PC-3 (cell line): ENCODE measurements at regions not wholly inside any gene's neighbourhood (a gene's known extent, or its start where the extent isn't known, plus 50 kb on each side); places are given as distances from the start of the nearest gene placed in this dataset.

Source experiments
- ATAC-seq: fragments of 200-7000 bp; cut with Tn5 transposase; 2 replicates; pipeline ENCODE4 v1.9.1; 2020; ENCODE audit warnings: mild to moderate bottlenecking, moderate library complexity
- BruUV-seq: library from RNA; stranded (reverse); fragments of 400-500 nt; replicated peaks from 2 replicates; lab custom pipeline; 2021; lab: Mats Ljungman, UMichigan
- CTCF ChIA-PET: fragments of 300-600 bp; sonication (Branson Sonifier 250); formaldehyde crosslinking; loops from one replicate; lab custom pipeline; 2022; ENCODE audit warnings: antibody characterized with exemption; lab: Charles Lee
- POLR2A ChIA-PET: fragments of 300-600 bp; sonication (Branson Sonifier 250); formaldehyde crosslinking; loops from one replicate; lab custom pipeline; 2022; ENCODE audit warnings: antibody characterized with exemption; ENCODE audit not compliant: unreplicated experiment; lab: Charles Lee
- DNase-seq: peaks from one replicate; pipeline ENCODE4 v3.0.0-alpha.2; 2015
- H2AFZ ChIP-seq: fragments of 300-600 bp; sonication (generic); 2 replicates; pipeline ENCODE4 v1.6.0; 2016; ENCODE audit warnings: antibody characterized with exemption, low read length
- H3F3A ChIP-seq: fragments of 300-600 bp; sonication (generic); one replicate; pipeline ENCODE4 v1.6.0; 2017; ENCODE audit warnings: antibody characterized with exemption, low read length, control low read depth, mild to moderate bottlenecking; ENCODE audit not compliant: unreplicated experiment
- H3K27ac ChIP-seq: fragments of 300-600 bp; sonication (generic); 2 replicates; pipeline ENCODE4 v1.5.1; 2016; ENCODE audit warnings: mild to moderate bottlenecking, low read length
- H3K27me3 ChIP-seq: fragments of 300-600 bp; sonication (generic); 2 replicates; pipeline ENCODE4 v1.6.1; 2016; ENCODE audit warnings: low read length, mixed read lengths
- H3K36me3 ChIP-seq: fragments of 300-600 bp; sonication (generic); 2 replicates; pipeline ENCODE4 v1.6.1; 2016; ENCODE audit warnings: low read depth, mixed run types, low read length, mixed read lengths
- H3K4me1 ChIP-seq: fragments of 300-600 bp; sonication (generic); 2 replicates; pipeline ENCODE4 v1.5.1; 2016; ENCODE audit warnings: low read length; ENCODE audit not compliant: insufficient read depth
- H3K4me2 ChIP-seq: fragments of 300-600 bp; sonication (generic); 2 replicates; pipeline ENCODE4 v1.6.0; 2016; ENCODE audit warnings: low read length
- H3K4me3 ChIP-seq: fragments of 300-600 bp; sonication (generic); 2 replicates; pipeline ENCODE4 v1.5.1; 2016; ENCODE audit warnings: mild to moderate bottlenecking, low read length, mixed read lengths
- H3K79me2 ChIP-seq: fragments of 300-600 bp; sonication (generic); 2 replicates; pipeline ENCODE4 v1.6.1; 2017; ENCODE audit warnings: low read length, mixed read lengths
- H3K9ac ChIP-seq: fragments of 300-600 bp; sonication (generic); 2 replicates; pipeline ENCODE4 v1.6.0; 2016; ENCODE audit warnings: mild to moderate bottlenecking, low read length
- H3K9me2 ChIP-seq: fragments of 300-600 bp; sonication (generic); replicated peaks from 2 replicates; pipeline ENCODE4 v1.6.1; 2016; ENCODE audit warnings: mixed run types, low read length, mixed read lengths
- H3K9me3 ChIP-seq: fragments of 300-600 bp; sonication (generic); 2 replicates; pipeline ENCODE4 v1.6.1; 2016; ENCODE audit warnings: low read length, mixed read lengths
- H4K20me1 ChIP-seq: fragments of 300-600 bp; sonication (generic); 2 replicates; pipeline ENCODE4 v1.6.1; 2016; ENCODE audit warnings: low read length, mixed read lengths
- CTCF ChIP-seq: fragments of 300-600 bp; sonication (generic); conservative IDR thresholded peaks from 2 replicates; pipeline ENCODE4 v1.5.1; 2017; ENCODE audit warnings: antibody characterized with exemption, low read depth, mild to moderate bottlenecking, low read length
- EZH2 ChIP-seq: fragments of 300-600 bp; sonication (generic); IDR thresholded peaks from one replicate; pipeline ENCODE4 v1.6.1; 2017; ENCODE audit warnings: antibody characterized with exemption, mild to moderate bottlenecking, low read length; ENCODE audit not compliant: unreplicated experiment
- EZH2phosphoT487 ChIP-seq: fragments of 300-600 bp; sonication (generic); IDR thresholded peaks from 2 replicates; pipeline ENCODE4 v1.6.1; 2018; ENCODE audit warnings: mild to moderate bottlenecking, antibody characterized with exemption, low read length, borderline replicate concordance
- intact Hi-C: fragments of 100-400 bp; cut with micrococcal nuclease; formaldehyde crosslinking; loops from 2 replicates; pipeline ENCODE4 v1.9.0; 2023

GRCh38 chr1:30126848-30127247, 596.5 kb downstream of the MATN1 start:
- no peak for DNase-seq
- Histone ChIP-seq H3K4me3 (no peak overlapping the region), H3K27ac (no peak overlapping the region), H3K4me2 (no peak overlapping the region), H3K27me3 (peaks cover 3% of the 10 kb centered on the region; the same call in 1 of the 2 replicates), H3K9me2 (no peaks in the 10 kb centered on the region), H3K36me3 (no peaks in the 10 kb centered on the region), H2AFZ (no peak overlapping the region), H3K79me2 (no peaks in the 10 kb centered on the region), H3F3A (no peaks in the 10 kb centered on the region), H4K20me1 (no peaks in the 10 kb centered on the region), H3K9me3 (no peaks in the 10 kb centered on the region), H3K4me1 (no peaks in the 10 kb centered on the region), H3K9ac (no peak overlapping the region)
- ChIA-PET CTCF (no interaction called here), POLR2A (no interaction called here)
- intact Hi-C loops = no loop called here
- TF ChIP-seq CTCF = no peak
- no peak for TF ChIP-seq EZH2phosphoT487
- TF ChIP-seq EZH2 = no peak
- BruUV-seq = no TSS peak
- ATAC-seq = no peak

- Histone ChIP-seq H3K79me2 (no peaks in the 10 kb centered on the region), H3K4me1 (no peaks in the 10 kb centered on the region), H3K9me2 (no peaks in the 10 kb centered on the region), H3K4me2 (no peak overlapping the region), H4K20me1 (no peaks in the 10 kb centered on the region), H3K9ac (no peak overlapping the region), H3K36me3 (no peaks in the 10 kb centered on the region), H2AFZ (no peak overlapping the region), H3K4me3 (no peak overlapping the region), H3K27ac (no peak overlapping the region), H3K27me3 (peaks cover 1% of the 10 kb centered on the region), H3K9me3 (no peaks in the 10 kb centered on the region), H3F3A (no peaks in the 10 kb centered on the region)
- ChIA-PET CTCF (no interaction called here), POLR2A (no interaction called here)
- intact Hi-C loops = no loop called here
- TF ChIP-seq EZH2phosphoT487 (no peak), EZH2 (no peak), CTCF (no peak)
- no peak for ATAC-seq
- DNase-seq = no peak
- no TSS peak for BruUV-seq
Measured at GRCh38 chr1:30125821-30126170, 597.6 kb downstream of the MATN1 start.

GRCh38 chr1:30125021-30125820, 598.2 kb downstream of the MATN1 start:
- Histone ChIP-seq H3K36me3 (no peaks in the 10 kb centered on the region), H3K27ac (no peak overlapping the region), H3K9me2 (no peaks in the 10 kb centered on the region), H4K20me1 (no peaks in the 10 kb centered on the region), H3K9ac (no peak overlapping the region), H3K9me3 (no peaks in the 10 kb centered on the region), H3K4me1 (no peaks in the 10 kb centered on the region), H3K4me2 (no peak overlapping the region), H3K27me3 (peaks cover 7% of the 10 kb centered on the region), H2AFZ (no peak overlapping the region), H3K79me2 (no peaks in the 10 kb centered on the region), H3F3A (no peaks in the 10 kb centered on the region), H3K4me3 (no peak overlapping the region)
- intact Hi-C loops = no loop called here
- DNase-seq (no peak), ATAC-seq (no peak)
- TF ChIP-seq EZH2 (no peak), EZH2phosphoT487 (no peak), CTCF (no peak)
- no TSS peak for BruUV-seq
- ChIA-PET POLR2A (no interaction called here), CTCF (no interaction called here)
